ENCODE measurements at regions not wholly inside any gene's neighbourhood (a gene's known extent, or its start where the extent isn't known, plus 50 kb on each side); places are given as distances from the start of the nearest gene placed in this dataset.

DNA sequence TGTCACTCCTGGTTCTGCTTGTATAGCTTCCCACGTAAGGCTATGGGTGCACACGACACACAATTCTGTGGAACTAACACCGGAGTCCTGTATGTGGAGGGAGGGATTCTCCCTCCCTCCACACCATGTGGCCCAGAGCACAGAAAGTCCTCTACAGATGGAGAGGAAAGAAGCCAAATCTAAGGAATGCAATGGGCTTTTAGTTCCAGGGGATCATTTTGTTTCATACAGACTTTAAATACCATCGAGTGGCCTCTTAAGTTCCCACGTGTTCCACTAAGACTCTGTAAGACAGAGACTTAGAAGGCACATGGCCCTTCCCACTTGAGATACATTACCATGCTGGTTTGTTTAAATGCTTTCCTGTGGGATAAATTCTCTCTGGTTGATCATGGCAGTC lies 156.0 kb downstream of the TGFB2 start:
- H3K27ac ChIP-seq: no peak overlapping the region
- DNase-seq (ENCODE audit: low spot score): no peak
- CTCF ChIA-PET: no interaction called here
- POLR2A ChIA-PET (ENCODE audit: low non-redundant PET): no interaction called here
- TF ChIP-seq, protein P1, sequence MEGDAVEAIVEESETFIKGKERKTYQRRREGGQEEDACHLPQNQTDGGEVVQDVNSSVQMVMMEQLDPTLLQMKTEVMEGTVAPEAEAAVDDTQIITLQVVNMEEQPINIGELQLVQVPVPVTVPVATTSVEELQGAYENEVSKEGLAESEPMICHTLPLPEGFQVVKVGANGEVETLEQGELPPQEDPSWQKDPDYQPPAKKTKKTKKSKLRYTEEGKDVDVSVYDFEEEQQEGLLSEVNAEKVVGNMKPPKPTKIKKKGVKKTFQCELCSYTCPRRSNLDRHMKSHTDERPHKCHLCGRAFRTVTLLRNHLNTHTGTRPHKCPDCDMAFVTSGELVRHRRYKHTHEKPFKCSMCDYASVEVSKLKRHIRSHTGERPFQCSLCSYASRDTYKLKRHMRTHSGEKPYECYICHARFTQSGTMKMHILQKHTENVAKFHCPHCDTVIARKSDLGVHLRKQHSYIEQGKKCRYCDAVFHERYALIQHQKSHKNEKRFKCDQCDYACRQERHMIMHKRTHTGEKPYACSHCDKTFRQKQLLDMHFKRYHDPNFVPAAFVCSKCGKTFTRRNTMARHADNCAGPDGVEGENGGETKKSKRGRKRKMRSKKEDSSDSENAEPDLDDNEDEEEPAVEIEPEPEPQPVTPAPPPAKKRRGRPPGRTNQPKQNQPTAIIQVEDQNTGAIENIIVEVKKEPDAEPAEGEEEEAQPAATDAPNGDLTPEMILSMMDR (conservative IDR thresholded peaks at IDR 0.05; ENCODE audit: low read depth): no peak

DNA sequence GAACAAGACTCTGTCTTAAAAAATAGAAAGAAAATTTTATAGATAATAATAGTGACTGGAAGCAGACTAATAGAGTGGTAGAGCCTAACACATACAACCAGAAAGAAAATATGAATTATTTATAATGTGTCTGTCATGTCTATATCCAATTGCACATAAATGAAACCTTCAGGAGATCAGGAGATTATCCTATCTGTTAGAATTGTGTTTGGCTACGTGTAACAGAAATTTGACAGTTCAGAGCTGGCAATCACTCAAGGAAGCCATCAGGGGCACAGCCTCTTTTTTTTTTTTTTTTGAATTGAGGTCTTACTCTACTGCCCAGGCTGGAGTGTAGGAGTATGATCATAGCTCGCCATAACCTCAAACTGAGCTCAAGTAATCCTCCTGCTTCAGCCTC lies 157.2 kb downstream of the TGFB2 start:
- no peak for DNase-seq (ENCODE audit: low spot score)
- CTCF ChIA-PET: no interaction called here
- TF ChIP-seq, protein P1 (conservative IDR thresholded peaks at IDR 0.05; ENCODE audit: low read depth): no peak
- no peak overlapping the region for H3K27ac ChIP-seq
- POLR2A ChIA-PET (ENCODE audit: low non-redundant PET): no interaction called here

DNA sequence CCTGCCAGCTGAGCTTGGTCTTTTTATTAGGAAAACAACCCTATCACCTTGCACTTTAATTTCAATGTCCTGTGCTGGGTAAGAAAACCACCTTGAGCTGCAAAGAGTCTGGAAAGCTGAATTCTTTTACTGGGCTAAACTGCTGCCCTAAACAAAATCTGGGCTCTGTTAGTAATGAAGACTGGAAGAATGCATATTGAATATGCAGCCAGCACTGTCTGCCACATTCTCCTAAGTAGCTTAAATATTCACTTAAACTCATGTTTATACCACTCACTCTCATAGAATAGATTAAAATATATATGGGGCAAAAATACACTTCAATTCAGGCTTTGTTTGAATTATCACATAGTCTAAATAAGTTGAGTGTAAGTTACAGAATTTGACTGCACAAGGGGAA lies 158.0 kb downstream of the TGFB2 start:
- CTCF ChIA-PET: interaction anchor here (0.5 to 0.6 kb wide), 2 partner anchors 41 to 1053 kb away, joined by 3 read pairs; no protein-coding TSS in a partner anchor

DNA sequence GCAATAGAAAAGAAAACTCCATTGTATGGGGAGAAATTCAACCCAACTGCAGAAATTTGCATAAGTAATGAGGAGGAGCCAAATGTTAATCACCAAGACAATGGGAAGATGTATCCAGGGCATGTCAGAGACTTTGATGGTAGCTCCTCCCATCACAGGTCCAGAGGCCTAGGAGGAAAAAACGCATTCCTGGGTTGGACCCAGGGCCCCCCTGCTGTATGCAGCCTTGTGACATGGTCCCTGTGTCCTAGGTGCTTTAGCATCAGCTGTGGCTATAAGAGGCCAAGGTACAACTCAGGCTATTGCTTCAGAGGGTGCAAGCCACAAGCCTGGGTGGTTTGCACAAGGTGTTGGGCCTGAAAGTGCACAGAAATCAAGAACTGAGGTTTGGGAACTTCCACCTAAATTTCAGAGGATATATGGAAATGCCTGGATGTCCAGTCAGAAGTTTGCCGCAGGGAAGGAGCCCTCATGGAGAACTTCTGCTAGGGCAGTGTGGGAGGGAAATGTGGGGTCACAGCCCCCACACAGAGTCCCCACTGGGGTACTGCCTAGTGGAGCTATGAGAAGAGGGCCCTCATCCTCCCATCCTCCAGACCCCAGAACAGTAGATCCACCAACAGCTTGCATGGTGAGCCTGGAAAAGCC lies 162.3 kb downstream of the TGFB2 start:
- CTCF ChIA-PET: no interaction called here

More for the DNA sequence above, 158.0 kb downstream of the TGFB2 start:
- no peak overlapping the region for H3K27ac ChIP-seq
- POLR2A ChIA-PET (ENCODE audit: low non-redundant PET): no interaction called here
- TF ChIP-seq, protein P1 (conservative IDR thresholded peaks at IDR 0.05; ENCODE audit: low read depth): no peak
- DNase-seq (ENCODE audit: low spot score): no peak

DNA sequence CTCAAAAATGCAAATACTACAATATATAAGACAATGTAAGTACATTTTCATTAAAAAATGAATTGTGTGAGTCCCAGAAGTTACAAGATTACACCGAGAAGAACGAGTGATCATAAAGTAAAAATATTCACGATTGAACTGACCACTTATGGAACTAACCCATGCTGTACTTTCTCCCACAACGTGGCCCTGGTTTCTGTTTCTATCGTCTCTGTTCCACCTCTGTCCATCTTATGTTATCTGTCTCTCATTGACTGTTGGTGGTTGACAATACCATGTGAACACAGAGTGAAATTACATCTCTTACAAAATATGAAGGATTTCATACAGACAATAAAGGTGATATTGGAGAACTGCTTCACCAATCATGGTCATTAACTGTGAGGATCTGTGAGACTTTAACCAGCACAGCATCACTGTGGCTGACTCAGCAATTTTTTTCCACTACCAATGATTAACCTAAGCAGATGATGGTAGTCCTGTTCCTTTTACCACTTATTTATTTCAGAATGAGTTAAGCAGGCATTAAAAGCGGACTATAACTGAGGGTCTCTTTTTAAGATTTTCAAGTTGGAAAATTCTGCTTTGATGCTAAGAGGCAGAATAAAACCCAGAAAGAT lies 165.1 kb downstream of the TGFB2 start:
- no peak for DNase-seq (ENCODE audit: low spot score)
- TF ChIP-seq, protein P1 (conservative IDR thresholded peaks at IDR 0.05; ENCODE audit: low read depth): no peak
- POLR2A ChIA-PET (ENCODE audit: low non-redundant PET): no interaction called here
- CTCF ChIA-PET: no interaction called here
- no peak overlapping the region for H3K27ac ChIP-seq

More for the DNA sequence above, 162.3 kb downstream of the TGFB2 start:
- POLR2A ChIA-PET (ENCODE audit: low non-redundant PET): no interaction called here
- no peak overlapping the region for H3K27ac ChIP-seq
- TF ChIP-seq, protein P1 (conservative IDR thresholded peaks at IDR 0.05; ENCODE audit: low read depth): no peak
- DNase-seq (ENCODE audit: low spot score): no peak

DNA sequence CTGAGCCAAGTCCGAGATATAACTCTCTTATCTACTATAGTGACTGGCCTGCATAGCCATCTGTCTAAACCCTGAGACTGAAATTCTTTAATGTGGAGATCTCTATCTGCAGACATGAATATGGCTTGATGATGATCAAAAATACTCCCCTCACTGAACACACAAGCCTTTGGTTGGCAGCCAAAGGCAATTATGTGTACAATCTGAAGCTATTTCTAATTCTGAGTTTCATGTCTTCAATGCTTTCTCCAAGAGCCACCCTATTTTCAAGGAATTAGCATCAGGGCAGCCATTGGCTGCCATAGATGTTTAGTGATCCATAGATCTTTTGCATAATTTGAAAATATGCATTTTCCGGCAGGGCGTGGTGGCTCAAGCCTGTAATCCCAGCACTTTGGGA lies 168.2 kb downstream of the TGFB2 start:
- TF ChIP-seq, protein P1 (conservative IDR thresholded peaks at IDR 0.05; ENCODE audit: low read depth): no peak
- no peak overlapping the region for H3K27ac ChIP-seq
- CTCF ChIA-PET: interaction anchor here (0.6 kb wide), 1 partner anchor 242 kb away, joined by 3 read pairs; no protein-coding TSS in a partner anchor
- no peak for DNase-seq (ENCODE audit: low spot score)
- POLR2A ChIA-PET (ENCODE audit: low non-redundant PET): no interaction called here
